ENCODE measurements at regions not wholly inside any gene's neighbourhood (a gene's known extent, or its start where the extent isn't known, plus 50 kb on each side); places are given as distances from the start of the nearest gene placed in this dataset.
"Not testable (repeated sequence)": the region's sequence is repeated elsewhere in the genome, so short reads cannot be mapped to it uniquely, and the experiment has no call there.

- no peak for DNase-seq
Measured at GRCh38 chr6:142637624-142638351, 307.2 kb downstream of the HIVEP2 start.

DNA sequence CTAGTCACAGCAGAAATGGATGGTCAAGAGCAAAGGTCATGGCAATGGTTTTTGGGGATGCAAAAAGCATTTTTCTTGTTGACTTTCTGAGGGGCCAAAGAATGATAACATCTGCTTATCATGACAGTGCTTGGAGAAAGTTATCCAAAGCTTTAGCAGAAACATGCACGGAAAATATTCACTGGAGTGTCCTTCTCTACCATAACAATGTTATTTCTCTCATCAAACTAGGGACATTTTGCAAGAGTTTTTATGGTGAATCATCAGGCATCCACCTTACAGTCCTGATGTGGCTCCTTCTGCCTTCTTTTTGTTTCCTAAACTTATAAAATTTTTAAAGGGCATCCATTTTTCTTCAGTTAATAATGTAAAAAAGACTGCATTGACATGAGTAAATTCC is 302.3 kb downstream of the HIVEP2 start:
- DNase-seq = no peak

- no peak for DNase-seq
Measured at GRCh38 chr6:142644866-142645265, 300.1 kb downstream of the HIVEP2 start.

- no peak for DNase-seq
Measured at GRCh38 chr6:142645663-142646062, 299.3 kb downstream of the HIVEP2 start.

DNA sequence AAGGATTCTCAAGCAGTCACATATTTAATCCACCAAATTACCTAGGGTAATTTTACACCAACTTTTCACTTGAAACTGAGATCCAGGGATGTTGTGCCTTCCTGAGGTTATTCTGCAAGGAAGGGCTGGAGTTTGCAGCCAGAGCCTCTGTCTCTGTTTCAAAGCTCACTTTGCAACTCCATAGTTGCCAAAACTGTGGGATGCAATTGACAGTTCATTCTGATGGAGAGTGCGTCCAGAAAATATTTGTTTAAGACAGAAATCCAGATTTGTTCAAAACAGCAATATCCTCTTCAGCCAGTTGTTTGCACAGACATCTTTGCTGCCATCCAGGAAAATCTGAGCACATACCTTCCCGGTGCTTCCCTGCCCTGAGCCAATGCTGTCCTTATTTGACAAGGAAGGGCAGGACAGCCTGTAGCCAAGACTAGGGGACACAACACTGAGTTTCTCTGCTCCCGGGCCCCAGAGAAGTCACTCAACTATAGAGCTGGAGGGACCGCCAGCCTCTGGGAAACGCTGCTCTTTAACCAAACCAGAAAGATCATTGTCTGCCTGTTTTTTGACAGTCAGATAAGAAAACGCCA is 297.4 kb downstream of the HIVEP2 start:
- DNase-seq = no peak

GRCh38 chr6:142648036-142648451 is 296.9 kb downstream of the HIVEP2 start:
- DNase-seq = no peak

- no peak for DNase-seq
Measured at GRCh38 chr6:142648526-142648925, 296.4 kb downstream of the HIVEP2 start.

DNA sequence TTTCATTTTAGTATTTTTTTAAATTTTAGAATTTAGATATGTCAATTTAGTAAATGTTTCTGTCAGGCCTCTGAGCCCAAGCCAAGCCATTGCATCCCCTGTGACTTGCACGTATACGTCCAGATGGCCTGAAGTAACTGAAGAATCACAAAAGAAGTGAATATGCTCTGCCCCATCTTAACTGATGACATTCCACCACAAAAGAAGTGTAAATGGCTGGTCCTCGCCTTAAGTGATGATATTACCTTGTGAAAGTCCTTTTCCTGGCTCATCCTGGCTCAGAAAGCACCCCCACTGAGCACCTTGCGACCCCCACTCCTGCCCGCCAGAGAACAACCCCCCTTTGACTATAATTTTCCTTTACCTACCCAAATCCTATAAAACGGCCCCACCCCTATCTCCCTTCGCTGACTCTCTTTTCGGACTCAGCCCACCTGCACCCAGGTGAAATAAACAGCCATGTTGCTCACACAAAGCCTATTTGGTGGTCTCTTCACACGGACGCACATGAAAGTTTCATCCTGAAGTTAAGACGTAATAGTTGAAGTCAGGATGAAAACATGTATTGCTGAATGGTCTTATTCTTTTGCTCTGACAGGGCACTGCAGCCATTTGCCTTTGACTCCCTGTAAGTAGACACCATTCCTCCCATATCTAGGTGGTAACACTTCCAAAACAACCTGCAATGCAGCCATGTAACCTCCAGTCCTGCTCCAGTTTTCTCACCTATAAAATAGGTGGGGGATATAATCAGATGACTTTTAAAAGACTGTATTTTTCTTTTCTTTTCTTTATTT is 295.3 kb downstream of the HIVEP2 start:
- DNase-seq = not testable (repeated sequence)

DNA sequence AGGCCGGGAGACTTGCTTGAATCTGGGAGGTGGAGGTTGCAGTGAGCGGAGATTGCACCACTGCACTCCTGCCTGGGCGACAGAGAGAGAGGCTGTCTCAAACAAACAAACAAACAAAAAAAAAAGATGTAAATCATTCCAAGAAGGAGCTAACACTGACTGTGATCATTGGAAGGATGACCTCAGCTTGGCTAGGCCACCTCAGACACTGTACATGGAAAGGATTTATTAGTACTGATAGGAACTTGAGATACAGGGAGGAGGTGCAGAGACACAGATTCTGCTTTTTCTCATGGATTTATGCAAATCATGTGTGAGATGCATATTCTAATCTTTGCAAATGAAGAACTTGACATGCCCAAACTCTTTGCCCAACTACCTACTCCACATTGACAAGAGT is 293.6 kb downstream of the HIVEP2 start:
- no peak for DNase-seq

DNA sequence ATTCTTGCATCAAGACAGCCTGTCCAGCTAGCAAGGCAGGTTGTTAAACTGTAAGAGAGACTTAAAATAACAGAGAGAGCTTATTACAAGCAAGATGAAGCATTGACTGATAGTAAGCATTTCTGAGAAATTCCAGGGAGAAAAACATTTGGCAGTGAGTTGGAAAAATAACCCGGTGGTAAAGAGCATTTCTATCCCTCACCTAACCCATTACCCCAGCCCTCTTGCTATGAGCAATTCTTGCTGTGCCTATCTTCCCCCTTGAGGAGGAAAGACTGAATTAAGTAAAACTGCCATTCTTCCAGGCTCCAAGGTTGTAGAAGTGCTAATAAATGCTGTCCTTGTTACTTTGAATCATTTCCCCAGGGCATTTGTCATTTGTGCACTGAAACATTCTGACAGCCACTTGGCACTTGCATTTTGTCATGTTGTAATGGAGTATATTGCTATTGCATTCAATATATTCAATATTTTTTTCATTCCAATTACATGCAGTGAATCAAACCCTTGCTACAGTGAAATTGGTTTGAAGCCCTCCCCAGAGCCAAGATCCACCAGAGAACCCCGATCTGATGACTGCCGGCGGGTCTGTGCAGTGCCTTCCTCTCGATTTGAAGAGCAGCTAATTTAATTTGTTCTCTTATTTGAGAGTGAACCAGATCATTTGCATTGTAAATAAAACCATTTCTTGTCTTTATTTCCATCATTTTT is 291.1 kb downstream of the HIVEP2 start:
- no peak for DNase-seq

DNA sequence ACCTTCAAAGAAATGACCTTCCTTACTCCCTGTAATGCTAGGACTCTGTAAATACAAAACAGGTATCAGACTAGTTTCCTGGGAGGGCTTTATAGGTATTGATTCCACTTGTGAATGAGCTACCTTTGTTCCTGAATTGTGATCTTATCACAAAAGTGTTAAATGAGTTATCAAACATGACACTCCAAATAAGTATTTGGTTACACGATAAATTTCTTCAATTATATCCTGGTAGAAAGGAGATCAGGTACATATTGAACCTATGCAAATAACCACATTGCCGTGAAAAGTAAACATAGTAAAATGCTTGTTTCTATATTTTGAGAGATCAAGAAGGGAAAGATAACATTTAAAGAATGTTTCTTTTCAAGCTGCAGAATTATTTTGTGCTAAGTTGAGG is 285.3 kb downstream of the HIVEP2 start:
- no peak for DNase-seq

GRCh38 chr6:142665393-142665792 is 279.6 kb downstream of the HIVEP2 start:
- no peak for DNase-seq

- no peak for DNase-seq
Measured at GRCh38 chr6:142666599-142667185, 278.3 kb downstream of the HIVEP2 start.

GRCh38 chr6:142669471-142670351 is 275.3 kb downstream of the HIVEP2 start:
- DNase-seq = no peak

GRCh38 chr6:142671791-142672190 is 273.2 kb downstream of the HIVEP2 start:
- no peak for DNase-seq

DNA sequence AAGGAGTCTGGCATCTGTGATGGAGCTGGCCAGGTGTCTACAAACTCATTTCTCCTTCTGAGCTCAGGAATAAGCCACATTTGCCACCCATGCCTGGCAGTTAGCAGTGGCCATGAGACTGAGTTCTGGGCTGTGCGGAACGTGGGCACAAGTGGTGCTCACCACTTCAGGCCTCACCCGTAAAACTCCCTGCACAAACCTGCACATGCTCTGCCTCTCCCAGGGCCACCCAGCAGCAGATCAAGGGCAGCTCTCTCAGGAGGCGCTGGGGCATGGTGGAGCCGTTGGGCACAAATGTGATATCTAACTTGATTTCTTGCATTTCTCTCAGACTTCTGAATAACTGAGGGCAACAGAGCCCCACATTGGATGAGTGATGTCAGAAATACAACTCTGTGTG is 269.5 kb downstream of the HIVEP2 start:
- DNase-seq = no peak

GRCh38 chr6:142676027-142676443 is 268.9 kb downstream of the HIVEP2 start:
- no peak for DNase-seq

- DNase-seq = no peak
Measured at GRCh38 chr6:142676647-142677192, 268.3 kb downstream of the HIVEP2 start.

- no peak for DNase-seq
Measured at GRCh38 chr6:142679907-142680700, 264.9 kb downstream of the HIVEP2 start.

DNA sequence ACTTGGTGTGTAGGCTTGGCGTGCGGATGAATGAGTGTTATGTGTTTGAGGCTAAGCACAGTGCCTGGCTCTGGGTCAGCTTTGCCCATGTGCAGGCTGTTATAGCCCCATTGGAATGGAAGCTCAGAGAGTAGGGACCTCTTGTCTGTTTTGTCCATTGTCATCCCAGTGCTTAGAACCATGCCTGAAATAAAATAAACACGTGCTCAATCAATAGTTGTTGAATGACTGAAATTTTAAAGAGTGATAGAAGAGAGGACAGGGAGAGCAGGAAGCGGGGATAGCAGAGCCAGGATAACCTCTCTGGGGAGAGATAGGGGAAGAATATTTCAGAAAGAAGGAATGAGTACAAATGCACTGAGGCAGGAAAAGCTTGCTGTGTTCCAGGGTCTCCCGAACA is 263.9 kb downstream of the HIVEP2 start:
- DNase-seq = no peak

GRCh38 chr6:142682985-142683384 is 262.0 kb downstream of the HIVEP2 start:
- DNase-seq = no peak
